LNCAP (cell line): ENCODE measurements at regions not wholly inside any gene's neighbourhood (a gene's known extent, or its start where the extent isn't known, plus 50 kb on each side); places are given as distances from the start of the nearest gene placed in this dataset.

Experiments
- TF ChIP-seq, protein P1 (sequence below): fragments of 450-650 bp; IDR thresholded peaks from 2 replicates; pipeline ENCODE4 v1.5.1; 2017; ENCODE audit warnings: mild to moderate bottlenecking

- TF ChIP-seq, protein P1, sequence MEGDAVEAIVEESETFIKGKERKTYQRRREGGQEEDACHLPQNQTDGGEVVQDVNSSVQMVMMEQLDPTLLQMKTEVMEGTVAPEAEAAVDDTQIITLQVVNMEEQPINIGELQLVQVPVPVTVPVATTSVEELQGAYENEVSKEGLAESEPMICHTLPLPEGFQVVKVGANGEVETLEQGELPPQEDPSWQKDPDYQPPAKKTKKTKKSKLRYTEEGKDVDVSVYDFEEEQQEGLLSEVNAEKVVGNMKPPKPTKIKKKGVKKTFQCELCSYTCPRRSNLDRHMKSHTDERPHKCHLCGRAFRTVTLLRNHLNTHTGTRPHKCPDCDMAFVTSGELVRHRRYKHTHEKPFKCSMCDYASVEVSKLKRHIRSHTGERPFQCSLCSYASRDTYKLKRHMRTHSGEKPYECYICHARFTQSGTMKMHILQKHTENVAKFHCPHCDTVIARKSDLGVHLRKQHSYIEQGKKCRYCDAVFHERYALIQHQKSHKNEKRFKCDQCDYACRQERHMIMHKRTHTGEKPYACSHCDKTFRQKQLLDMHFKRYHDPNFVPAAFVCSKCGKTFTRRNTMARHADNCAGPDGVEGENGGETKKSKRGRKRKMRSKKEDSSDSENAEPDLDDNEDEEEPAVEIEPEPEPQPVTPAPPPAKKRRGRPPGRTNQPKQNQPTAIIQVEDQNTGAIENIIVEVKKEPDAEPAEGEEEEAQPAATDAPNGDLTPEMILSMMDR, result no peak
Observed at GRCh38 chr5:124131466-124131865, 615.0 kb downstream of the ZNF608 start.

- TF ChIP-seq, protein P1, result no peak
Observed at GRCh38 chr5:124130816-124131215, 615.6 kb downstream of the ZNF608 start.

GRCh38 chr5:124128867-124129266, 616.9 kb downstream of the CSNK1G3 start:
- TF ChIP-seq, protein P1, result no peak

DNA sequence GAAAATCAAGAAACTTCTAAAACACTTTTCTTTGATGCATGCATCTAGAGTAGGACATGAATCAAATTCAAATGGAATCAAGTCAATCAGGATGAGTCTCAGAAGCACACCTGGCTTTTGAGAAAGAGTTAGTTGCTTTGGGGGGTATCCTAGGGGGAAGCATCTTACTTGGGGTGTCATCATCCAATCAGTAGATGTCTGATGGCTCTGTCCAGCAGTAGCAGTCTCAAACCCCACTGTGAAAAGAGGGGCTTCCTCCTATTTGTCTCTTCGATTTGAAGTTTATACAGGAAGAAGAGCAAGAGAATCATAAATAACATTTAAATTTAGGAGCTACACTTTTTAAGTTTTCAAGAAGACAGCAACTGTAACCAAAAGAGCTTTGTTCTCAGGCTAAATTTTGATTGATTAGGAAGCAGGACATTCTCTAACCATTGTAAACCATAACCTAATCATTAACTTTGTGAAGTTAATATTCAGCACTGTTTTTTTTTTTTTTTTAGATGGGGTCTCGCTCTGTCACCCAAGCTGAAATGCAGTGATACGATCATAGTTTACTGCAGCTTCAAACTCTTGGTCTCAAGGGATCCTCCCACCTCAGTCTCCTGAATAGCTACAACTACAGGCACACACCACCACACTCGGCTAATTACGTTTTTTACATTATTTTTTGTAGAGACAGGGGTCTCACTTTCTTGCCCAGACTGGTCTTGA, 614.7 kb downstream of the CSNK1G3 start:
- TF ChIP-seq, protein P1, result no peak

DNA sequence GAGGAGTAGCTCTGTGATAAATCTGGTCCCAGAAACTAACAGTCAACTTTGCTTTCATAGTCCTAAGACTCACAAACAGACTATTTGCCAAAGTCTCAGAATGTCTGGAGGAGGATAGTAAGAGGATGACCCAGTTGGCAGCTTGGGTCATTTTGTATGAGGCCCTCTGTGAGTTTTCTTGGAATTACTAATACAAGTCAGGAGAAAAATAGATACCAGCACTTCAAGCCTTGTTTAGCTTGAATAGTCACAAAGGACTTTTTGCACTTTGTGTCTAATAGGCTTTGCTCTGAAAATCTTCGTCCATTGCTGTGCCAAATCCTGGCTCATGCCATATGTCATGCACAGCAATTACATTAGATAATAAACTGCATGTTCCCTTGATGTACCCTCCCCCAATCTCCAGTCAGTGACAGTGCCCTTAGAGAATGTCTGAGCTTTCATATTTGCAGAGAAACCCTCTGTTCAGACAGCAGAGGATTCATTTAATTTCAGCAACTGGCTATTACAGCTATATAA, 612.8 kb downstream of the CSNK1G3 start:
- TF ChIP-seq, protein P1, result no peak

DNA sequence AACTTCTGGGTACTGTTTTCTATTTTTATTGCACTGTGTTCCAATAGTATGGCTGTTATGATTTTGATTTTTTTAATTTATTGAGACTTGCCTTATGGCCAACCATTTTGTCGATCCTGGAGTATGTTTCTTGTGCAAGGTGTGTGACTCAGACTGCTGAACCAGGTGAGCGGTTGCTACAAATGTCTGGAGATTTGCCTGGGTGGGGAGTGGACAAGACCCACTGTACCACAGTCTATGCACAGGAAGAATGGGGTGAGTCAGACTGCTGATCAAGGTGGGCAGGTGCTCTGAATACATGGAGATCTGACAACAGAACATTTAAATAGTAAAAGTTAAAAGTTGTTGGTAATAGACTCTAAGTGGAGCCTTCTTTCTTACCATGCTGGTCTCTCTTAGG, 609.2 kb downstream of the CSNK1G3 start:
- TF ChIP-seq, protein P1, result no peak

DNA sequence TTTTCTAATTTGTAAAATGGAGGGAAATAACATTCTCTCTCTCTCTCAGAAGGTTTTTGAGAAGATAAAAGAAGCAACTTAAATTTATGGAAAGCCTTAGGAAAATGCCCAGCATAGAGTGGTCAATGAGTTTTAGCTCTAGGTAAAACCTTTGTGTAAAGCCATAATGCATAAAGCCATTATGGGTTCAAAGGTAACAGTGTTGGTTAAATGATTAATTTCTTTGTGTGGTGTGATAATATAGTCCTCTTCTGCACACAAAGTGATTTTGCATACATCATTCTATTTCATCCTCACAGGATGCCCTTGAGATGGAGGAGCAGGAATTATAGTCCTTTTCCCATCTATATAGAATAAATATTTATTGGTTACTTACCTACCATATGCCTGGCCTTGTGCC, 602.9 kb downstream of the CSNK1G3 start:
- TF ChIP-seq, protein P1, result no peak

- TF ChIP-seq, protein P1, result no peak
Observed at GRCh38 chr5:124111886-124112285, 599.9 kb downstream of the CSNK1G3 start.
